Mesendoderm (in vitro differentiated cells): ENCODE measurements at regions not wholly inside any gene's neighbourhood (a gene's known extent, or its start where the extent isn't known, plus 50 kb on each side); places are given as distances from the start of the nearest gene placed in this dataset.

Source experiments
- DNase-seq: peaks from one replicate; pipeline ENCODE4 v3.0.0; 2013
- H2AK5ac ChIP-seq: 2 replicates; pipeline ENCODE4 v1.6.1; 2013; ENCODE audit warnings: low read length, inconsistent platforms
- H2BK120ac ChIP-seq: 2 replicates; pipeline ENCODE4 v1.6.1; 2013; ENCODE audit warnings: low read depth, mild to moderate bottlenecking, low read length, moderate library complexity, mixed read lengths
- H2BK15ac ChIP-seq: replicated peaks from 2 replicates; pipeline ENCODE4 v1.6.1; 2013; ENCODE audit warnings: low read depth, mild to moderate bottlenecking, moderate library complexity
- H2BK5ac ChIP-seq: 2 replicates; pipeline ENCODE4 v1.6.1; 2013; ENCODE audit warnings: low read length, inconsistent platforms
- H3K18ac ChIP-seq: 2 replicates; pipeline ENCODE4 v1.6.1; 2013; ENCODE audit warnings: mild to moderate bottlenecking, low read length, mixed read lengths
- H3K23ac ChIP-seq: one replicate; pipeline ENCODE4 v1.6.1; 2013; ENCODE audit warnings: low read length
- H3K27ac ChIP-seq: 2 replicates; pipeline ENCODE4 v1.5.1; 2013; ENCODE audit warnings: low read depth, mild to moderate bottlenecking, inconsistent platforms, low read length, moderate library complexity
- H3K27me3 ChIP-seq: 2 replicates; pipeline ENCODE4 v1.6.1; 2013; ENCODE audit warnings: low read length, control low read depth, mild to moderate bottlenecking, inconsistent platforms; ENCODE audit not compliant: insufficient read depth, poor library complexity
- H3K36me3 ChIP-seq: 2 replicates; pipeline ENCODE4 v1.6.1; 2013; ENCODE audit warnings: low read length, inconsistent platforms; ENCODE audit not compliant: control insufficient read depth, insufficient read depth
- H3K4ac ChIP-seq: one replicate; pipeline ENCODE4 v1.6.1; 2013; ENCODE audit warnings: low read depth, mild to moderate bottlenecking, low read length, moderate library complexity
- H3K4me1 ChIP-seq: 2 replicates; pipeline ENCODE4 v1.6.1; 2013; ENCODE audit warnings: low read depth, low read length, inconsistent platforms; ENCODE audit not compliant: control insufficient read depth
- H3K4me2 ChIP-seq: 2 replicates; pipeline ENCODE4 v1.6.1; 2013; ENCODE audit warnings: low read length
- H3K4me3 ChIP-seq: 2 replicates; pipeline ENCODE4 v1.5.1; 2013; ENCODE audit warnings: mild to moderate bottlenecking, low read length
- H3K56ac ChIP-seq: one replicate; pipeline ENCODE4 v1.6.1; 2013; ENCODE audit warnings: low read length
- H3K79me1 ChIP-seq: 2 replicates; pipeline ENCODE4 v1.6.1; 2013; ENCODE audit warnings: low read length, inconsistent platforms
- H3K79me2 ChIP-seq: 2 replicates; pipeline ENCODE4 v1.6.1; 2013; ENCODE audit warnings: mild to moderate bottlenecking, low read length; ENCODE audit not compliant: control insufficient read depth, insufficient read depth
- H3K9ac ChIP-seq: 2 replicates; pipeline ENCODE4 v1.6.1; 2013; ENCODE audit warnings: low read length, inconsistent platforms
- H4K5ac ChIP-seq: one replicate; pipeline ENCODE4 v1.6.1; 2013; ENCODE audit warnings: low read length
- H4K8ac ChIP-seq: one replicate; pipeline ENCODE4 v1.6.1; 2013; ENCODE audit warnings: low read depth, mild to moderate bottlenecking, control low read depth, low read length, moderate library complexity
- WGBS: extraction: QIAGEN DNeasy Blood & Tissue Kit; methylation state at CpG from one replicate; pipeline ENCODE4 v1.1.7; 2013; ENCODE audit warnings: low lambda C conversion rate, missing lambda C conversion rate; ENCODE audit not compliant: insufficient coverage; ENCODE audit errors: extremely low coverage; 5-methylcytosine and 5-hydroxymethylcytosine counted together

GRCh38 chr11:13859892-13860291 is 102.6 kb upstream of the SPON1 start:
- Histone ChIP-seq H2BK15ac (no peak overlapping the region), H3K56ac (no peak overlapping the region)
- WGBS, result no CpG with 5 or more reads among the region's 9 CpGs

GRCh38 chr11:13861411-13861810 is 101.1 kb upstream of the SPON1 start:
- no peak for DNase-seq
- H3K4me2 ChIP-seq, result no peak overlapping the region
- no peak overlapping the region for H2AK5ac ChIP-seq
- no peak overlapping the region for H3K4ac ChIP-seq
- H3K9ac ChIP-seq, result no peak overlapping the region
- no peak overlapping the region for H3K18ac ChIP-seq
- no peaks in the 10 kb centered on the region for H3K27me3 ChIP-seq
- no peaks in the 10 kb centered on the region for H3K79me1 ChIP-seq
- no peak overlapping the region for H2BK120ac ChIP-seq
- H3K4me1 ChIP-seq, result no peaks in the 10 kb centered on the region
- WGBS, result no CpG with 5 or more reads among the region's 3 CpGs
- H2BK5ac ChIP-seq, result no peak overlapping the region
- H2BK15ac ChIP-seq, result no peak overlapping the region
- H3K4me3 ChIP-seq, result no peak overlapping the region
- H3K56ac ChIP-seq, result no peak overlapping the region
- H3K27ac ChIP-seq, result no peak overlapping the region
- no peak overlapping the region for H3K23ac ChIP-seq
- H4K5ac ChIP-seq, result no peak overlapping the region
- H4K8ac ChIP-seq, result no peak overlapping the region
- H3K36me3 ChIP-seq, result no peaks in the 10 kb centered on the region
- no peaks in the 10 kb centered on the region for H3K79me2 ChIP-seq

More at GRCh38 chr11:13859892-13860291, 102.6 kb upstream of the SPON1 start:
- no peak overlapping the region for H2AK5ac ChIP-seq
- H3K23ac ChIP-seq, result no peak overlapping the region
- no peaks in the 10 kb centered on the region for H3K27me3 ChIP-seq
- no peak overlapping the region for H3K4ac ChIP-seq
- no peak overlapping the region for H3K18ac ChIP-seq
- H3K4me3 ChIP-seq, result no peak overlapping the region
- no peaks in the 10 kb centered on the region for H3K36me3 ChIP-seq
- no peak overlapping the region for H3K9ac ChIP-seq
- no peak overlapping the region for H2BK120ac ChIP-seq
- H2BK5ac ChIP-seq, result no peak overlapping the region
- no peaks in the 10 kb centered on the region for H3K79me1 ChIP-seq
- H4K5ac ChIP-seq, result no peak overlapping the region
- no peaks in the 10 kb centered on the region for H3K79me2 ChIP-seq
- DNase-seq, result no peak
- H3K4me2 ChIP-seq, result no peak overlapping the region
- no peaks in the 10 kb centered on the region for H3K4me1 ChIP-seq
- H4K8ac ChIP-seq, result no peak overlapping the region
- H3K27ac ChIP-seq, result no peak overlapping the region

GRCh38 chr11:13862845-13863392 is 99.6 kb upstream of the SPON1 start:
- no peak for DNase-seq
- H3K36me3 ChIP-seq, result no peaks in the 10 kb centered on the region
- H3K4ac ChIP-seq, result no peak overlapping the region

GRCh38 chr11:13868710-13869397 is 93.7 kb upstream of the SPON1 start:
- no peak overlapping the region for H3K18ac ChIP-seq
- no peak overlapping the region for H4K8ac ChIP-seq
- H3K4me2 ChIP-seq, result no peak overlapping the region
- H2BK15ac ChIP-seq, result no peak overlapping the region
- no peaks in the 10 kb centered on the region for H3K79me1 ChIP-seq
- no peak overlapping the region for H4K5ac ChIP-seq
- H3K79me2 ChIP-seq, result no peaks in the 10 kb centered on the region
- no peak overlapping the region for H3K4ac ChIP-seq
- no peak overlapping the region for H3K56ac ChIP-seq
- H3K27ac ChIP-seq, result no peak overlapping the region
- no peaks in the 10 kb centered on the region for H3K27me3 ChIP-seq
- no peak overlapping the region for H2AK5ac ChIP-seq
- H3K23ac ChIP-seq, result no peak overlapping the region
- no peaks in the 10 kb centered on the region for H3K4me1 ChIP-seq
- WGBS, result no CpG with 5 or more reads among the region's 2 CpGs
- DNase-seq, result peak; percentile 53
- no peaks in the 10 kb centered on the region for H3K36me3 ChIP-seq
- no peak overlapping the region for H2BK120ac ChIP-seq
- H3K9ac ChIP-seq, result no peak overlapping the region
- no peak overlapping the region for H3K4me3 ChIP-seq
- H2BK5ac ChIP-seq, result no peak overlapping the region

More at GRCh38 chr11:13862845-13863392, 99.6 kb upstream of the SPON1 start:
- no peak overlapping the region for H2BK5ac ChIP-seq
- no peak overlapping the region for H4K5ac ChIP-seq
- no peak overlapping the region for H3K56ac ChIP-seq
- no peak overlapping the region for H2AK5ac ChIP-seq
- H3K27me3 ChIP-seq, result no peaks in the 10 kb centered on the region
- H4K8ac ChIP-seq, result no peak overlapping the region
- no peaks in the 10 kb centered on the region for H3K79me1 ChIP-seq
- no peak overlapping the region for H3K23ac ChIP-seq
- no peak overlapping the region for H3K4me2 ChIP-seq
- H3K9ac ChIP-seq, result no peak overlapping the region
- H3K4me3 ChIP-seq, result no peak overlapping the region
- no peaks in the 10 kb centered on the region for H3K4me1 ChIP-seq
- H3K79me2 ChIP-seq, result no peaks in the 10 kb centered on the region
- WGBS, result no CpG with 5 or more reads among the region's 3 CpGs
- H3K18ac ChIP-seq, result no peak overlapping the region
- H2BK15ac ChIP-seq, result no peak overlapping the region
- no peak overlapping the region for H2BK120ac ChIP-seq
- H3K27ac ChIP-seq, result no peak overlapping the region

GRCh38 chr11:13869398-13869886 is 93.1 kb upstream of the SPON1 start:
- H3K4me3 ChIP-seq, result no peak overlapping the region
- H2BK5ac ChIP-seq, result no peak overlapping the region
- no peak overlapping the region for H2AK5ac ChIP-seq
- H3K56ac ChIP-seq, result no peak overlapping the region
- no peaks in the 10 kb centered on the region for H3K36me3 ChIP-seq
- no peak overlapping the region for H2BK120ac ChIP-seq
- H3K4ac ChIP-seq, result no peak overlapping the region
- no peak overlapping the region for H4K8ac ChIP-seq
- no peak overlapping the region for H3K4me2 ChIP-seq
- no peaks in the 10 kb centered on the region for H3K79me2 ChIP-seq
- no CpG with 5 or more reads among the region's 1 CpG for WGBS
- H4K5ac ChIP-seq, result no peak overlapping the region
- H3K4me1 ChIP-seq, result no peaks in the 10 kb centered on the region
- no peaks in the 10 kb centered on the region for H3K79me1 ChIP-seq
- no peak overlapping the region for H3K27ac ChIP-seq
- H3K23ac ChIP-seq, result no peak overlapping the region
- no peak overlapping the region for H3K9ac ChIP-seq
- no peak for DNase-seq
- H2BK15ac ChIP-seq, result no peak overlapping the region
- H3K18ac ChIP-seq, result no peak overlapping the region
- H3K27me3 ChIP-seq, result no peaks in the 10 kb centered on the region

- Histone ChIP-seq H3K27me3 (no peaks in the 10 kb centered on the region), H3K36me3 (no peaks in the 10 kb centered on the region), H3K4me3 (no peak overlapping the region), H3K4me2 (no peak overlapping the region), H3K9ac (no peak overlapping the region), H2BK15ac (no peak overlapping the region), H2BK120ac (no peak overlapping the region), H4K5ac (no peak overlapping the region), H3K4me1 (no peaks in the 10 kb centered on the region), H3K79me1 (no peaks in the 10 kb centered on the region), H2AK5ac (no peak overlapping the region), H3K18ac (no peak overlapping the region), H3K23ac (no peak overlapping the region), H3K27ac (no peak overlapping the region), H3K56ac (no peak overlapping the region), H3K4ac (no peak overlapping the region), H4K8ac (no peak overlapping the region), H2BK5ac (no peak overlapping the region), H3K79me2 (no peaks in the 10 kb centered on the region)
- peak; percentile 32 for DNase-seq
These were observed 87.9 kb upstream of the SPON1 start for GRCh38 chr11:13874597-13874996.
